ENCODE measurements at regions not wholly inside any gene's neighbourhood (a gene's known extent, or its start where the extent isn't known, plus 50 kb on each side); places are given as distances from the start of the nearest gene placed in this dataset.

GRCh38 chr9:29657821-29658220, 2084.5 kb upstream of the C9orf72 start:
- no peaks in the 10 kb centered on the region for H3K36me3 ChIP-seq (ENCODE audit: control insufficient read depth in 1 of 2, insufficient read depth in 2 of 2, low read length in 2 of 2)
- H3K4me1 ChIP-seq (ENCODE audit: control insufficient read depth in 1 of 2, insufficient read depth in 2 of 2, low read length in 2 of 2) = no peaks in the 10 kb centered on the region
- no CpG with 5 or more reads among the region's 7 CpGs for WGBS (ENCODE audit: extremely low coverage, insufficient coverage, insufficient read length)
- H3K9me3 ChIP-seq (ENCODE audit: insufficient read depth, low read depth, low read length) = no peaks in the 10 kb centered on the region
- H3K14ac ChIP-seq (ENCODE audit: low read length) = no peak overlapping the region
- no peak for DNase-seq
- no peak overlapping the region for H2BK12ac ChIP-seq (ENCODE audit: low read length)
- no peak overlapping the region for H3K4me2 ChIP-seq (ENCODE audit: low read length)
- no peak overlapping the region for H3K4me3 ChIP-seq (ENCODE audit: low read depth, low read length)
- no peak overlapping the region for H4K8ac ChIP-seq (ENCODE audit: low read depth, low read length)
- H3K18ac ChIP-seq (ENCODE audit: low read length) = no peak overlapping the region
- H3K9ac ChIP-seq (ENCODE audit: low read length) = no peak overlapping the region
- no peak overlapping the region for H3K23ac ChIP-seq (ENCODE audit: low read length)
- no peak overlapping the region for H2AFZ ChIP-seq (ENCODE audit: insufficient read depth, low read length, poor library complexity)
- no peaks in the 10 kb centered on the region for H3K79me2 ChIP-seq (ENCODE audit: control insufficient read depth, insufficient read depth, low read length, poor library complexity)
- H4K91ac ChIP-seq (ENCODE audit: low read depth, low read length) = no peak overlapping the region
- no peak overlapping the region for H4K12ac ChIP-seq (ENCODE audit: low read depth, low read length)
- H3K4ac ChIP-seq (ENCODE audit: low read depth, low read length) = no peak overlapping the region
- H3K27me3 ChIP-seq (ENCODE audit: insufficient read depth, low read length) = no peaks in the 10 kb centered on the region
- no peak overlapping the region for H2BK5ac ChIP-seq (ENCODE audit: low read depth, low read length, poor library complexity)
- no peaks in the 10 kb centered on the region for H3K79me1 ChIP-seq (ENCODE audit: low read length)
- no peak overlapping the region for H3K27ac ChIP-seq (ENCODE audit: low read depth, low read length)
- no peak overlapping the region for H2BK120ac ChIP-seq (ENCODE audit: insufficient read depth, low read length, poor library complexity)
- no peak overlapping the region for H2AK5ac ChIP-seq (ENCODE audit: low read length)

DNA sequence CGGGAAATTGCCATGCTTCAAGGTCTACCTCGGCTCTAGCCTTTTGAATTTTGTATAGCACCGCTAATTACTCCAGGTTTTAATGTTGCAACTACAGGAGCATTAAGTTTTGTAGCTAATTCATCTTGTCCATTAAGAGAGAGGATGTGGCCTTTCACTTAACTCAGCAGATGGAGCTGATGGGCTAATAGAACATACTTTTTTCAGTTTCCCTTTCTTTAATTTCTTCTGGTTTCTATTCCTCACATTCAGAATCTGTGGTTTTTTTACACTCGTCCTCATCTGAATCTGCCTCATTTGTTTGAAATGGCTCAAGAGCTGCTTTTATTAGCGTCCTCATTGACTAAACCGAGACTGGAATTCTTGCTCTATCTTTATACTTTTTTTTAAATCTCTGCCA, 2085.7 kb upstream of the C9orf72 start:
- H2AFZ ChIP-seq (ENCODE audit: insufficient read depth, low read length, poor library complexity) = no peak overlapping the region
- no peak overlapping the region for H3K4me3 ChIP-seq (ENCODE audit: low read depth, low read length)
- no peaks in the 10 kb centered on the region for H3K36me3 ChIP-seq (ENCODE audit: control insufficient read depth in 1 of 2, insufficient read depth in 2 of 2, low read length in 2 of 2)
- no peak overlapping the region for H3K4me2 ChIP-seq (ENCODE audit: low read length)
- WGBS (ENCODE audit: extremely low coverage, insufficient coverage, insufficient read length) = no CpG with 5 or more reads among the region's 6 CpGs
- H2BK5ac ChIP-seq (ENCODE audit: low read depth, low read length, poor library complexity) = no peak overlapping the region
- H4K12ac ChIP-seq (ENCODE audit: low read depth, low read length) = no peak overlapping the region
- H3K4me1 ChIP-seq (ENCODE audit: control insufficient read depth in 1 of 2, insufficient read depth in 2 of 2, low read length in 2 of 2) = no peaks in the 10 kb centered on the region
- no peak overlapping the region for H3K18ac ChIP-seq (ENCODE audit: low read length)
- no peaks in the 10 kb centered on the region for H3K9me3 ChIP-seq (ENCODE audit: insufficient read depth, low read depth, low read length)
- no peak overlapping the region for H3K4ac ChIP-seq (ENCODE audit: low read depth, low read length)
- DNase-seq = no peak
- no peaks in the 10 kb centered on the region for H3K79me2 ChIP-seq (ENCODE audit: control insufficient read depth, insufficient read depth, low read length, poor library complexity)
- no peak overlapping the region for H3K27ac ChIP-seq (ENCODE audit: low read depth, low read length)
- no peak overlapping the region for H2BK12ac ChIP-seq (ENCODE audit: low read length)
- no peak overlapping the region for H3K9ac ChIP-seq (ENCODE audit: low read length)
- H4K91ac ChIP-seq (ENCODE audit: low read depth, low read length) = no peak overlapping the region
- H3K14ac ChIP-seq (ENCODE audit: low read length) = no peak overlapping the region
- H2BK120ac ChIP-seq (ENCODE audit: insufficient read depth, low read length, poor library complexity) = no peak overlapping the region
- H3K27me3 ChIP-seq (ENCODE audit: insufficient read depth, low read length) = no peaks in the 10 kb centered on the region
- H2AK5ac ChIP-seq (ENCODE audit: low read length) = no peak overlapping the region
- no peak overlapping the region for H3K23ac ChIP-seq (ENCODE audit: low read length)
- H4K8ac ChIP-seq (ENCODE audit: low read depth, low read length) = no peak overlapping the region
- H3K79me1 ChIP-seq (ENCODE audit: low read length) = no peaks in the 10 kb centered on the region

- no peak overlapping the region for H3K4me2 ChIP-seq (ENCODE audit: low read length)
- no peak overlapping the region for H3K23ac ChIP-seq (ENCODE audit: low read length)
- H3K36me3 ChIP-seq (ENCODE audit: control insufficient read depth in 1 of 2, insufficient read depth in 2 of 2, low read length in 2 of 2) = no peaks in the 10 kb centered on the region
- no peak overlapping the region for H3K18ac ChIP-seq (ENCODE audit: low read length)
- no peak overlapping the region for H2AFZ ChIP-seq (ENCODE audit: insufficient read depth, low read length, poor library complexity)
- WGBS (ENCODE audit: extremely low coverage, insufficient coverage, insufficient read length) = no CpG with 5 or more reads among the region's 4 CpGs
- no peak overlapping the region for H3K4ac ChIP-seq (ENCODE audit: low read depth, low read length)
- H3K79me1 ChIP-seq (ENCODE audit: low read length) = no peaks in the 10 kb centered on the region
- H4K12ac ChIP-seq (ENCODE audit: low read depth, low read length) = no peak overlapping the region
- H3K4me1 ChIP-seq (ENCODE audit: control insufficient read depth in 1 of 2, insufficient read depth in 2 of 2, low read length in 2 of 2) = no peaks in the 10 kb centered on the region
- no peak overlapping the region for H4K8ac ChIP-seq (ENCODE audit: low read depth, low read length)
- H2BK12ac ChIP-seq (ENCODE audit: low read length) = no peak overlapping the region
- no peak for DNase-seq
- no peak overlapping the region for H2AK5ac ChIP-seq (ENCODE audit: low read length)
- H4K91ac ChIP-seq (ENCODE audit: low read depth, low read length) = no peak overlapping the region
- H2BK5ac ChIP-seq (ENCODE audit: low read depth, low read length, poor library complexity) = no peak overlapping the region
- H3K14ac ChIP-seq (ENCODE audit: low read length) = no peak overlapping the region
- H3K79me2 ChIP-seq (ENCODE audit: control insufficient read depth, insufficient read depth, low read length, poor library complexity) = no peaks in the 10 kb centered on the region
- H3K9me3 ChIP-seq (ENCODE audit: insufficient read depth, low read depth, low read length) = no peaks in the 10 kb centered on the region
- no peak overlapping the region for H2BK120ac ChIP-seq (ENCODE audit: insufficient read depth, low read length, poor library complexity)
- no peak overlapping the region for H3K27ac ChIP-seq (ENCODE audit: low read depth, low read length)
- H3K27me3 ChIP-seq (ENCODE audit: insufficient read depth, low read length) = no peaks in the 10 kb centered on the region
- H3K9ac ChIP-seq (ENCODE audit: low read length) = no peak overlapping the region
- H3K4me3 ChIP-seq (ENCODE audit: low read depth, low read length) = no peak overlapping the region
These were observed 2086.5 kb upstream of the C9orf72 start for GRCh38 chr9:29659736-29660135.

GRCh38 chr9:29668732-29669131, 2095.5 kb upstream of the C9orf72 start:
- Histone ChIP-seq H3K27ac (ENCODE audit: low read depth, low read length) (no peak overlapping the region), H3K4me3 (ENCODE audit: low read depth, low read length) (no peak overlapping the region), H2BK5ac (ENCODE audit: low read depth, low read length, poor library complexity) (no peak overlapping the region), H3K36me3 (ENCODE audit: control insufficient read depth in 1 of 2, insufficient read depth in 2 of 2, low read length in 2 of 2) (no peaks in the 10 kb centered on the region), H4K12ac (ENCODE audit: low read depth, low read length) (no peak overlapping the region), H3K27me3 (ENCODE audit: insufficient read depth, low read length) (no peaks in the 10 kb centered on the region), H2AK5ac (ENCODE audit: low read length) (no peak overlapping the region), H2BK120ac (ENCODE audit: insufficient read depth, low read length, poor library complexity) (no peak overlapping the region), H3K4ac (ENCODE audit: low read depth, low read length) (no peak overlapping the region), H3K4me1 (ENCODE audit: control insufficient read depth in 1 of 2, insufficient read depth in 2 of 2, low read length in 2 of 2) (no peaks in the 10 kb centered on the region), H3K79me1 (ENCODE audit: low read length) (no peaks in the 10 kb centered on the region), H4K91ac (ENCODE audit: low read depth, low read length) (no peak overlapping the region), H3K9me3 (ENCODE audit: insufficient read depth, low read depth, low read length) (no peaks in the 10 kb centered on the region), H2AFZ (ENCODE audit: insufficient read depth, low read length, poor library complexity) (no peak overlapping the region), H3K4me2 (ENCODE audit: low read length) (no peak overlapping the region), H3K14ac (ENCODE audit: low read length) (no peak overlapping the region), H2BK12ac (ENCODE audit: low read length) (no peak overlapping the region), H4K8ac (ENCODE audit: low read depth, low read length) (no peak overlapping the region), H3K9ac (ENCODE audit: low read length) (no peak overlapping the region), H3K23ac (ENCODE audit: low read length) (no peak overlapping the region), H3K79me2 (ENCODE audit: control insufficient read depth, insufficient read depth, low read length, poor library complexity) (no peaks in the 10 kb centered on the region), H3K18ac (ENCODE audit: low read length) (no peak overlapping the region)
- no peak for DNase-seq
- no CpG with 5 or more reads among the region's 1 CpG for WGBS (ENCODE audit: extremely low coverage, insufficient coverage, insufficient read length)
